HepG2 (cell line): ENCODE measurements at regions not wholly inside any gene's neighbourhood (a gene's known extent, or its start where the extent isn't known, plus 50 kb on each side); places are given as distances from the start of the nearest gene placed in this dataset.

Experiments
- FOXA1 ChIP-seq, 2 experiments: fragments of 450-650 bp in 1 of 2; sonication (generic) in 1 of 2; formaldehyde crosslinking in 1 of 2; IDR thresholded peaks; 2 replicates each; pipeline versions ENCODE4 v1.4.0 to v1.6.1; 2016 to 2020; ENCODE audit warnings: missing genetic modification reagents in 1 of 2
- HNRNPLL ChIP-seq: fragments of 200-400 bp; formaldehyde crosslinking; IDR thresholded peaks from 2 replicates; pipeline ENCODE4 v1.6.1; 2017; ENCODE audit warnings: mild to moderate bottlenecking, low read depth, low read length; ENCODE audit not compliant: poor library complexity, severe bottlenecking
- MXD4 ChIP-seq: IDR thresholded peaks from 2 replicates; pipeline ENCODE4 v1.6.1; 2016; ENCODE audit warnings: mild to moderate bottlenecking, missing biosample characterization, missing genetic modification reagents
- RCOR2 ChIP-seq: IDR thresholded peaks from 2 replicates; pipeline ENCODE4 v1.6.1; 2016; ENCODE audit warnings: missing biosample characterization, missing genetic modification reagents
- ZNF12 ChIP-seq: sonication (generic); formaldehyde crosslinking; IDR thresholded peaks from 2 replicates; pipeline ENCODE4 v1.5.0; 2020; ENCODE audit warnings: missing genetic modification reagents
- ZNF557 ChIP-seq: sonication (generic); formaldehyde crosslinking; IDR thresholded peaks from 2 replicates; pipeline ENCODE4 v1.4.0; 2020; ENCODE audit warnings: missing genetic modification reagents
- TF ChIP-seq, protein P1 (sequence below): sonication (generic); formaldehyde crosslinking; IDR thresholded peaks from 2 replicates; pipeline ENCODE4 v1.4.0; 2020; ENCODE audit warnings: mild to moderate bottlenecking, missing genetic modification reagents

DNA sequence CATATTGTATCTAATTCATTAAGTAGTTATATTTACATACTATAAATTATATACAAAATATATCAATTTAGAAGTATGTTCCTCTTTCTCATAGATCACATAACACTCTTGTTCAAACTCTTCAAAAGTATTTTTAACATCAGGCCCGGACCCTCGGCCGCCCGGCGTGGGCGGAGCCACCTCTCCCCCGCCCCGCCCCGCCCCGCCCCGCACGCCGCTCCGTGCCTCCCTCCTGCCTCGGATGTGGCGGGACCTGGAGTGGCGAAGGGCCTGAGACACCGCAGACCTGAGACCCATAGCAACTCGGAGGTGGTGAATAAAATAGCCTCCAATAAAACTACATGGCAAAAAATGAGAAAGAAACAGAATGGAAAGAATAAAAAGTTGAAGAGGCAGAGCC, 105.9 kb upstream of the BDNF start (continued):
- TF ChIP-seq, protein P1, sequence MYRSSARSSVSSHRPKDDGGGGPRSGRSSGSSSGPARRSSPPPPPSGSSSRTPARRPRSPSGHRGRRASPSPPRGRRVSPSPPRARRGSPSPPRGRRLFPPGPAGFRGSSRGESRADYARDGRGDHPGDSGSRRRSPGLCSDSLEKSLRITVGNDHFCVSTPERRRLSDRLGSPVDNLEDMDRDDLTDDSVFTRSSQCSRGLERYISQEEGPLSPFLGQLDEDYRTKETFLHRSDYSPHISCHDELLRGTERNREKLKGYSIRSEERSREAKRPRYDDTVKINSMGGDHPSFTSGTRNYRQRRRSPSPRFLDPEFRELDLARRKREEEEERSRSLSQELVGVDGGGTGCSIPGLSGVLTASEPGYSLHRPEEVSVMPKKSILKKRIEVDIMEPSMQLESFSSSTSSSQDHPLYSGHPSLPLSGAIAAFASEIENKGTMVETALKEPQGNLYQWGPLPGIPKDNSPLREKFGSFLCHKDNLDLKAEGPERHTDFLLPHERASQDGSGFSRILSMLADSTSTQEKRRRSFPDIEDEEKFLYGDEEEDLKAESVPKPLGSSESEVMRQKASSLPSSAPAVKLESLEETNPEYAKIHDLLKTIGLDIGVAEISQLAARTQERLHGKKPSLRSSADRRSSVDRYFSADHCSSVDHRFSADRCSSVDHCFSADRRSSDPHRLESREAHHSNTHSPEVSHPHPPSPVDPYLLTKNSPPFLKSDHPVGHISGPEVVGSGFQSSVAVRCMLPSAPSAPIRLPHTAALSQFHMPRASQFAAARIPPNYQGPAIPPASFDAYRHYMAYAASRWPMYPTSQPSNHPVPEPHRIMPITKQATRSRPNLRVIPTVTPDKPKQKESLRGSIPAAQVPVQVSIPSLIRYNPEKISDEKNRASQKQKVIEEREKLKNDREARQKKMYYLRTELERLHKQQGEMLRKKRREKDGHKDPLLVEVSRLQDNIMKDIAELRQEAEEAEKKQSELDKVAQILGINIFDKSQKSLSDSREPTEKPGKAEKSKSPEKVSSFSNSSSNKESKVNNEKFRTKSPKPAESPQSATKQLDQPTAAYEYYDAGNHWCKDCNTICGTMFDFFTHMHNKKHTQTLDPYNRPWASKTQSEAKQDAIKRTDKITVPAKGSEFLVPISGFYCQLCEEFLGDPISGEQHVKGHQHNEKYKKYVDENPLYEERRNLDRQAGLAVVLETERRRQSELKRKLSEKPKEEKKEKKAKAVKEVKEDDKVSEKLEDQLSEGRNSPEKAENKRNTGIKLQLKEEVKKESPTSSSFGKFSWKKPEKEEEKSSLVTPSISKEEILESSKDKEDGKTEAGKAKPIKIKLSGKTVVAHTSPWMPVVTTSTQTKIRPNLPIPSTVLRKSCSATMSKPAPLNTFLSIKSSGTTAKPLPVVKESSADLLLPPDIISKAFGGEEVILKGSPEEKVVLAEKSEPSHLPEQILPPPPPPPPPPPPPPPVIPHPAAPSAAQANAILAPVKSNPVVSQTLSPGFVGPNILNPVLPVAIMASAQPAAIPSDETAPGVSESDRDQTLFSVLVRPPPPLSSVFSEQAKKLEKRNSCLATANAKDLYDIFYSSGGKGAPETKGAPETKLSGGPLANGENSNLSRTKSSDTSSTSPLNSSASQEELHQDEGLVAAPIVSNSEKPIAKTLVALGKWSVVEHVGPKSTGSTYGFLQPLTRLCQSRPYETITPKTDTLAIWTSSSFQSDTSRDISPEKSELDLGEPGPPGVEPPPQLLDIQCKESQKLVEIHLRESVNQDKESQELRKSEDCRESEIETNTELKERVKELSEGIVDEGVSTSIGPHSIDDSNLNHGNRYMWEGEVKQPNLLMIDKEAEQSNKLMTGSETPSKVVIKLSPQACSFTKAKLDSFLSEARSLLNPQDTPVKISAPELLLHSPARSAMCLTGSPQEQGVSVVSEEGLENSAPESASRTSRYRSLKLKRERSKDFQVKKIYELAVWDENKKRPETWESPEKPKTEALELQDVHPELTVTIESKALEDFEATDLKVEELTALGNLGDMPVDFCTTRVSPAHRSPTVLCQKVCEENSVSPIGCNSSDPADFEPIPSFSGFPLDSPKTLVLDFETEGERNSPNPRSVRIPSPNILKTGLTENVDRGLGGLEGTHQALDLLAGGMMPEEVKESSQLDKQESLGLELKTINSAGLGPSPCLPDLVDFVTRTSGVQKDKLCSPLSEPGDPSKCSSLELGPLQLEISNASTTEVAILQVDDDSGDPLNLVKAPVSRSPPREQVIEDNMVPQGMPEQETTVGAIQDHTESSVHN, result no peak
- TF ChIP-seq ZNF12 (no peak), HNRNPLL (no peak), FOXA1 (IDR thresholded peaks at IDR 0.05) (no peak), FOXA1 (CRISPR knock-in tag; IDR thresholded peaks at IDR 0.05) (no peak), MXD4 (CRISPR knock-in tag) (no peak), RCOR2 (no peak), ZNF557 (CRISPR knock-in tag) (no peak)
